SH-SY5Y (cell line): ENCODE measurements at regions not wholly inside any gene's neighbourhood (a gene's known extent, or its start where the extent isn't known, plus 50 kb on each side); places are given as distances from the start of the nearest gene placed in this dataset.

Experiments used
- GATA2 ChIP-seq: IDR thresholded peaks from 2 replicates; pipeline ENCODE4 v1.6.1; 2011; ENCODE audit warnings: mild to moderate bottlenecking, low read depth, low read length
- GATA3 ChIP-seq: IDR thresholded peaks from 2 replicates; pipeline ENCODE4 v1.6.1; 2011; ENCODE audit warnings: low read depth, mild to moderate bottlenecking, low read length, moderate library complexity

DNA sequence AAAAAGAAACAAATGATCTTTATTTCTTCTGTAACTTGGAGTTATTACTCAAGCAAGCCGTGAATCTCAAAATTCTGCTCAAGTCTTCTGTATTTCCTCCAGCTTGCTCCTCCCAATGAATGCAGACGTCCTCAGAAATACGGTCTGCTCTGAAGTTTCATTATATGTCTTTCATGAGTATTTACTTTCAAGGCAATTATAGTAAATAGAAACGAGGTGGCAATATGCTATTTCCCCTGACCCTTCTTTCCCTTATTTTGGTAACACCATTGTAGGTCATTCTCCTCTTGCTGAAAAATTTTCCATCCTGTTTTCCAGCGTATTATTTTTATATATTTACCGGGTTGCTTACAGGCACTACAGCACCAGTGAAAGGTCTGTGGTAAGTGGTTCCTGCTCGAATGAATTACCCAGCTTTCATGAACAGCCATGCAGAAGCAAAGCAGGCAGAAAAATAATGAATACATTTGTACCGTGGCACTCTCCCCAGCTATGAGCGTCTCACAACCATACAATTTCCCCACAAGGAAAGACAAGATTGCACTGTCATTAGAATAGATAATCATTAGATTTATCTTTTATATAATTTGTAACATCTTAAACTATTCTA lies 350.9 kb upstream of the PKN2 start:
- no peak for TF ChIP-seq GATA3
- no peak for TF ChIP-seq GATA2
